Right lobe of liver (tissue), 4 donors: ENCODE measurements at regions not wholly inside any gene's neighbourhood (a gene's known extent, or its start where the extent isn't known, plus 50 kb on each side); places are given as distances from the start of the nearest gene placed in this dataset.
A peak's percentile ranks its signal among the peaks of the same experiment; 100 is the strongest.

Experiments used
- POLR2A ChIP-seq: fragments of 450-650 bp; IDR thresholded peaks from one replicate; pipeline ENCODE4 v1.6.1; 2017; ENCODE audit warnings: antibody characterized with exemption, mild to moderate bottlenecking
- TF ChIP-seq, protein P1 (sequence below), 4 donors: fragments of 200-600 bp in 3 of 4; fragments of 450-650 bp in 1 of 4; IDR thresholded peaks; one replicate each; pipeline versions ENCODE4 v1.5.1 to v1.8.0; 2016 to 2022; ENCODE audit warnings: antibody characterized with exemption in 4 of 4, mild to moderate bottlenecking in 2 of 4
- donor health status: DM: no; HTN: no; CAD: no.
- donor health status: DM: no; HTN: no; CAD: no.
- donor health status: DM: no; HTN: yes; CAD: no.

DNA sequence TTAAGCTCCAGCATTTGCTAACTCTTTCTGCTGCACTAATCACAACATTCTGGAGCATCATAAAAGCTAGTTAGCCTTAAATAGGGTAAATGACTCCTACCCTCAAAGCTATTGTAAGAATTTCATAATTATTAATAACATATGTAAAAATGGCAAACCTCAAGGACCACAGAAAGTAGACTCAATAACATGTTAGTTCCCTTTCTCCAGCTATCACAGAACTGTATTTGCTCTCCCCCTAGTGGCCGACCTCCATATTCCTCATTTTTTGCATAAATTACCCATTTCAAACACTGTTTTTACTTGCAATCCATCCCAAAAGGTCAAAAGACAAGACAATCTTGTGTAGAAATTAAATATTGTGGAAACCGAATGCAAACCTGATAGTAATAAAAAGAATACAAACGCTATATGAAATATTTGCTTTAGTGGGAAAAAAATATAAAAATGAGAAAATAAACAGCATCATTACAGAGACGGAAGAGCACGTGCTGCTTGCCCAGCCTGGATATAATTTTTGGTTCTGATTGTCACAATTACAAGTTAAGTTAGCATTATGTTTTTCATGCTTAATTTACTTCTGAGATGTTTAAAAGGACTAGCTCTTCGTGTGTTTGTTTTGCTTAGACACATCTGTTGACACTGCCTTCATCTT is 97.9 kb downstream of the RERGL start:
- TF ChIP-seq, protein P1, sequence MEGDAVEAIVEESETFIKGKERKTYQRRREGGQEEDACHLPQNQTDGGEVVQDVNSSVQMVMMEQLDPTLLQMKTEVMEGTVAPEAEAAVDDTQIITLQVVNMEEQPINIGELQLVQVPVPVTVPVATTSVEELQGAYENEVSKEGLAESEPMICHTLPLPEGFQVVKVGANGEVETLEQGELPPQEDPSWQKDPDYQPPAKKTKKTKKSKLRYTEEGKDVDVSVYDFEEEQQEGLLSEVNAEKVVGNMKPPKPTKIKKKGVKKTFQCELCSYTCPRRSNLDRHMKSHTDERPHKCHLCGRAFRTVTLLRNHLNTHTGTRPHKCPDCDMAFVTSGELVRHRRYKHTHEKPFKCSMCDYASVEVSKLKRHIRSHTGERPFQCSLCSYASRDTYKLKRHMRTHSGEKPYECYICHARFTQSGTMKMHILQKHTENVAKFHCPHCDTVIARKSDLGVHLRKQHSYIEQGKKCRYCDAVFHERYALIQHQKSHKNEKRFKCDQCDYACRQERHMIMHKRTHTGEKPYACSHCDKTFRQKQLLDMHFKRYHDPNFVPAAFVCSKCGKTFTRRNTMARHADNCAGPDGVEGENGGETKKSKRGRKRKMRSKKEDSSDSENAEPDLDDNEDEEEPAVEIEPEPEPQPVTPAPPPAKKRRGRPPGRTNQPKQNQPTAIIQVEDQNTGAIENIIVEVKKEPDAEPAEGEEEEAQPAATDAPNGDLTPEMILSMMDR (IDR thresholded peaks at IDR 0.05), result peak; percentile 48 to 69 (median 62)
- TF ChIP-seq POLR2A, result no peak
